DMS153 treated with DMSO at 0.1 percent for 48 hours (cell line): ENCODE measurements at regions not wholly inside any gene's neighbourhood (a gene's known extent, or its start where the extent isn't known, plus 50 kb on each side); places are given as distances from the start of the nearest gene placed in this dataset.

Experiments
- DNase-seq: peaks from one replicate; lab custom pipeline; 2025; ENCODE audit not compliant: unreplicated experiment; lab: John Stamatoyannopoulos, UW

DNA sequence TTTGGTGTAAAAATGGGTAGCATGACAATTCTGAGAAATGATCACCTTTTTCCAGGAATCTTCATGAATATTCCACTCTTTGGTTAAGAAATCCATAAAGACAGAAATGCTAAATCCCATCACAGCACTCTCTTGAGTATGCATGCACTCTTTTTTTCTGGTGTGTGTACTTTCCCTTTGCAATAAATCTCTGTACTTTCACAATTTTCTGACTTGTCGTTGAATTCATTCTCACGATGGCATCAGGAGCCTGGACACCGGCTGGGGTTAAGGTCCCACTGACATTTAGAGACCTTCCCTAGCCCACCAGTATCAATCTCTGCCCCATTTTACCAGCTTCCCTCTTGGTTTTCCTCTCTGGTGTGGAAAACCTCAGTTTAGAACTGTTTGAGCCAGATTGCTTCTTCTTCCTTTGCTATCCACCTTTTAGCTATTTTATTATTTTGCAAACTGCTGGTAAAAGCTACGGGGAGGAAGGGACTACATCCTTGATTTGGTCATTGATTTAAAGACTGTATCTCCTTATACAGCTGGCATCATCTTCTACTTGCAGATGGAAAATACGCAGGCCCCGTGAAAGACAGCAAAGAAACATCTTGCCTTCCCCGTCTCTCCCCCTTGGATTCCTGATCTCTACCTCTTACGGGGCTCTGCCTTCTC, 59.9 kb upstream of the ZFR start:
- DNase-seq = no peak

DNA sequence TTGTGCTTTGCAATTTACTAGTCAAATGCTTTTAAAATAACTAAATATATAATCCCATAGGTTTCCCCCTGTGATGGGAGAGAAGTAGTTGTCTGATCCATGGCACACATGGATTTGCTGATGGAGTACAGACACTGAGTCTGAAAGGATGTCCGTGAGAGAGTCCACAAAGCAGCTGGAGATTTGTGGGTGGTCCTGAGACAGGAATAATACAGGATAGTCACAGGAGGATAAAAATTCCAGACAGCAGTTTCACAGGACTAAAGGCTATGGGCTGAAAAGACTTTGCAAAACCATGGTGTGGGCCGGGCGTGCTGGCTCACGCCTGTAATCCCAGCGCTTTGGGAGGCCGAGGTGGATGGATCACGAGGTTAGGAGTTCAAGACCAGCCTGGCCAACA, 58.7 kb upstream of the ZFR start:
- DNase-seq = no peak

GRCh38 chr5:32501071-32502002, 56.8 kb upstream of the ZFR start:
- DNase-seq = no peak

DNA sequence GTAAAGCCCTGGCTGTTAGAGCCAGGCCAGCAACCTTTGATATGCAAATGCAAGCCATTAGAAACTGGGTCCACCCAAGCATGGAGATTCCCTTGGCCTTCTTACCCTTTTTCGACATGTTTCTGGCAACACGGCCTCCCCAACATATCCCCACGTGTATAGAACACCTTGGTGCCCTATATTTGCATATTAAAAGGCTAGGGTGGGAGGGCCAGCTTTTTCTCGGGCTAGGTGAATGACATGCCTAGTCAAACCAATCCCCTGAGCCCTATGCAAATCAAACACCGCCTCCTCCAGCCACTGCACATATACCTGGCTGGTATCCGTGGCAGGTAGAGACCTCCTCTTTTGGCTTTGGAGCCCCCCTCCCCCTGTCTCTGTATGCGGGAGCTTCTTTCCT, 55.6 kb upstream of the ZFR start:
- no peak for DNase-seq

DNA sequence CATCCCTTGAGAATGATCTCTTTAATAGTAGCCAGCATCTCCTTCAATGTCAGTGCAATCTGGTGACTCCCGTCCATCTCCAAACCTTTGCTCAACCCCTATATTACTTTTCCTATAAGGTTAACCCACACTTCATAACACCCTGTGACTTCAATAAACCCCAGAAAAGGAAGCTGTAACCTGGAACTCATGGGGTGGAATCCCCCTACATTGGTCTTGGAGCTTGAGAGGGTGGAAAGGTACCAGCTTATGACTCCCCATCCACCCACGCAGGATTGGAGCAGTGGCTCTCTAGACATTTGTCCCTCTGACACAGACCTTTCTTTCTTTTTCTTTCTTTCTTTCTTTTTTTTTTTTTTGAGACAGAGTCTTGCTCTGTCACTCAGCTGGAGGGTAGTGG, 54.7 kb upstream of the ZFR start:
- DNase-seq = no peak

DNA sequence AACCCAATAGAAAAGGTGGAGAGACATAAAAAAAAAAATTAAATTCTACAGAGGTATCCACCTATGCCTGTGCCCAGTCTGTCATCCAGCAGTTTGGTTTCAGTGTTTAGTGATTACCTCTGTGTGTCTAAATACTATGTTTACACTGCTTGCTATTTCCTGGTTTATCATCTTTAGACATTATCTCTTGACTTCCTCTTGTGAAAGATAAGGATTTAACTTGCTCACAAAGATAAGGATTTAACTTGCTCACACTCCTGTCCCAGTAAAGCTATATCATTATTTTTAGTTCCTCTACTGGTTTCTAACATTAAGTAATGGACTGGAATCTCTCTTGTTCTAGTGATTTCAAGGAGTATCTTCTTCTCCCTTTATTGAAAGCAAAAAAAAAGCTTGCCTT, 53.9 kb upstream of the ZFR start:
- no peak for DNase-seq

- DNase-seq = no peak
Measured at GRCh38 chr5:32496104-32496503, 51.6 kb upstream of the ZFR start.

- DNase-seq = no peak
Measured at GRCh38 chr5:32494827-32495226, 50.3 kb upstream of the ZFR start.
